IMR-90 (cell line): ENCODE measurements at regions not wholly inside any gene's neighbourhood (a gene's known extent, or its start where the extent isn't known, plus 50 kb on each side); places are given as distances from the start of the nearest gene placed in this dataset.

Experiments
- ATAC-seq: fragments of 200-7000 bp; cut with Tn5 transposase; 2 replicates; pipeline ENCODE4 v1.9.1; 2020; ENCODE audit warnings: low read depth, mild to moderate bottlenecking, moderate library complexity
- BruUV-seq: library from RNA; stranded (reverse); fragments of 400-500 nt; replicated peaks from 2 replicates; lab custom pipeline; 2021; lab: Mats Ljungman, UMichigan
- CTCF ChIA-PET: fragments of 300-600 bp; formaldehyde crosslinking; extraction: SDS; loops from one replicate; lab custom pipeline; 2021; ENCODE audit warnings: antibody characterized with exemption; lab: Yijun Ruan, JAX
- POLR2A ChIA-PET: fragments of 300-600 bp; sonication (Branson Sonifier 250); formaldehyde crosslinking; loops from one replicate; lab custom pipeline; 2022; ENCODE audit warnings: antibody characterized with exemption; ENCODE audit not compliant: unreplicated experiment; lab: Charles Lee
- DNase-seq: peaks from one replicate; pipeline ENCODE4 v3.0.0; 2013
- H2AFZ ChIP-seq: replicated peaks from 2 replicates; pipeline ENCODE3; 2013; ENCODE audit warnings: low read length, mild to moderate bottlenecking; ENCODE audit not compliant: poor library complexity
- H2AK5ac ChIP-seq: 2 replicates; pipeline ENCODE4 v1.6.1; 2013; ENCODE audit warnings: low read depth, low read length, inconsistent platforms
- H2AK9ac ChIP-seq: replicated peaks from 2 replicates; pipeline ENCODE3; 2013; ENCODE audit warnings: mild to moderate bottlenecking, low read depth, low read length, moderate library complexity; ENCODE audit not compliant: poor library complexity
- H2BK120ac ChIP-seq: 2 replicates; pipeline ENCODE4 v1.6.1; 2013; ENCODE audit warnings: low read depth, low read length, inconsistent platforms
- H2BK15ac ChIP-seq: 3 replicates; pipeline ENCODE4 v1.6.1; 2013; ENCODE audit warnings: low read depth, low read length, inconsistent platforms
- H2BK20ac ChIP-seq: 2 replicates; pipeline ENCODE4 v1.6.1; 2013; ENCODE audit warnings: low read depth, mild to moderate bottlenecking, inconsistent platforms, low read length, moderate library complexity
- H2BK5ac ChIP-seq: 2 replicates; pipeline ENCODE4 v1.6.1; 2013; ENCODE audit warnings: mild to moderate bottlenecking, low read depth, low read length, inconsistent platforms; ENCODE audit not compliant: poor library complexity, severe bottlenecking
- H3K14ac ChIP-seq: replicated peaks from 2 replicates; pipeline ENCODE4 v1.6.1; 2013; ENCODE audit warnings: low read depth, low read length, inconsistent platforms
- H3K18ac ChIP-seq: 2 replicates; pipeline ENCODE4 v1.6.1; 2013; ENCODE audit warnings: low read depth, low read length, control low read depth
- H3K23ac ChIP-seq: 2 replicates; pipeline ENCODE4 v1.6.1; 2013; ENCODE audit warnings: low read depth, low read length, inconsistent platforms
- H3K27ac ChIP-seq: 2 replicates; pipeline ENCODE4 v1.5.1; 2013; ENCODE audit warnings: mild to moderate bottlenecking, control low read depth, low read length; ENCODE audit not compliant: insufficient read depth
- H3K27me3 ChIP-seq: 2 replicates; pipeline ENCODE4 v1.6.1; 2013; ENCODE audit warnings: low read length; ENCODE audit not compliant: control insufficient read depth, insufficient read depth
- H3K36me3 ChIP-seq: 2 replicates; pipeline ENCODE4 v1.6.1; 2013; ENCODE audit warnings: low read length, mixed read lengths; ENCODE audit not compliant: control insufficient read depth, insufficient read depth
- H3K4ac ChIP-seq: 2 replicates; pipeline ENCODE4 v1.6.1; 2013; ENCODE audit warnings: low read depth, low read length, inconsistent platforms
- H3K4me1 ChIP-seq: 2 replicates; pipeline ENCODE4 v1.6.1; 2013; ENCODE audit warnings: low read length, mixed read lengths; ENCODE audit not compliant: control insufficient read depth, insufficient read depth
- H3K4me2 ChIP-seq: 2 replicates; pipeline ENCODE4 v1.6.1; 2013; ENCODE audit warnings: low read depth, mild to moderate bottlenecking, control low read depth, low read length, moderate library complexity
- H3K4me3 ChIP-seq: 2 replicates; pipeline ENCODE4 v1.5.1; 2013; ENCODE audit warnings: low read depth, mild to moderate bottlenecking, control low read depth, low read length, moderate library complexity; ENCODE audit not compliant: insufficient read depth
- H3K56ac ChIP-seq: 2 replicates; pipeline ENCODE4 v1.6.1; 2013; ENCODE audit warnings: low read length, inconsistent platforms; ENCODE audit not compliant: insufficient read depth; ENCODE audit errors: extremely low read depth
- H3K79me1 ChIP-seq, 2 experiments: 2 replicates each; pipeline ENCODE4 v1.6.1; 2013; ENCODE audit warnings: low read length in 2 of 2, inconsistent platforms in 1 of 2, low read depth in 1 of 2
- H3K9ac ChIP-seq: 2 replicates; pipeline ENCODE4 v1.6.1; 2013; ENCODE audit warnings: low read depth, low read length, control low read depth
- H3K9me1 ChIP-seq: 2 replicates; pipeline ENCODE4 v1.6.1; 2013; ENCODE audit warnings: low read length, inconsistent platforms; ENCODE audit not compliant: insufficient read depth
- H3K9me3 ChIP-seq: 2 replicates; pipeline ENCODE4 v1.6.1; 2013; ENCODE audit warnings: low read length; ENCODE audit not compliant: control insufficient read depth, insufficient read depth
- H4K20me1 ChIP-seq: 2 replicates; pipeline ENCODE4 v1.6.1; 2013; ENCODE audit warnings: low read length, inconsistent platforms; ENCODE audit not compliant: insufficient read depth
- H4K5ac ChIP-seq: 2 replicates; pipeline ENCODE4 v1.6.1; 2013; ENCODE audit warnings: mild to moderate bottlenecking, low read depth, low read length, control low read depth
- H4K8ac ChIP-seq, 2 experiments: 2 replicates each; pipeline ENCODE4 v1.6.1; 2013; ENCODE audit warnings: low read depth in 2 of 2, low read length in 2 of 2, control low read depth in 1 of 2, inconsistent platforms in 1 of 2
- H4K91ac ChIP-seq: 2 replicates; pipeline ENCODE4 v1.6.1; 2013; ENCODE audit warnings: low read depth, low read length, inconsistent platforms; ENCODE audit not compliant: insufficient read depth
- BHLHE40 ChIP-seq: fragments of 150-350 bp; IDR thresholded peaks from 2 replicates; pipeline ENCODE4 v1.6.1; 2016; ENCODE audit warnings: mild to moderate bottlenecking, low read depth, low read length
- ELK1 ChIP-seq: fragments of 150-350 bp; IDR thresholded peaks from 2 replicates; pipeline ENCODE4 v1.6.1; 2016; ENCODE audit warnings: low read depth, mild to moderate bottlenecking, low read length, moderate library complexity, borderline replicate concordance
- WGBS, 2 experiments: methylation state at CpG; one replicate each; pipeline versions ENCODE4 v1.1.5 to v1.1.7; 2013; ENCODE audit warnings: missing lambda C conversion rate in 2 of 2; ENCODE audit not compliant: insufficient read length in 1 of 2; ENCODE audit errors: extremely low coverage in 2 of 2; 5-methylcytosine and 5-hydroxymethylcytosine counted together
- dilution Hi-C: fragments of 300-500 bp; cut with HindIII; formaldehyde crosslinking; loops from one replicate; pipeline ENCODE4 v1.14.3; 2018; ENCODE audit warnings: low sequenced_read_pairs; ENCODE audit not compliant: unreplicated experiment
- in situ Hi-C: fragments of 300-500 bp; cut with MboI; formaldehyde crosslinking; loops from 3 replicates; pipeline ENCODE4 v1.14.3; 2019; ENCODE audit warnings: low sequenced_read_pairs, inconsistent platforms, mixed read lengths
- intact Hi-C: fragments of 100-400 bp; cut with micrococcal nuclease; formaldehyde crosslinking; loops from 2 replicates; pipeline ENCODE4 v1.10.0; 2022
- TF ChIP-seq, protein P1 (sequence below): fragments of 150-350 bp; IDR thresholded peaks from 2 replicates; pipeline ENCODE4 v1.6.1; 2017; ENCODE audit warnings: mild to moderate bottlenecking, antibody characterized with exemption, low read length, low read depth

- dilution Hi-C loops = no loop called here
These were observed 610.7 kb downstream of the CBLN4 start for GRCh38 chr20:55394592-55394991.

More at GRCh38 chr20:55394592-55394991, 610.7 kb downstream of the CBLN4 start:
- Histone ChIP-seq H2BK120ac (no peak overlapping the region), H4K5ac (no peak overlapping the region), H3K14ac (no peak overlapping the region), H2BK5ac (no peak overlapping the region), H2AFZ (no peak overlapping the region), H3K79me1 (no peaks in the 10 kb centered on the region), H2AK9ac (no peak overlapping the region), H3K9me3 (peaks cover 10% of the 10 kb centered on the region; the same call in 1 of the 2 replicates), H3K4me3 (no peak overlapping the region), H3K27me3 (no peaks in the 10 kb centered on the region), H3K36me3 (no peaks in the 10 kb centered on the region), H3K27ac (no peak overlapping the region), H4K20me1 (no peaks in the 10 kb centered on the region), H3K4ac (no peak overlapping the region), H3K18ac (no peak overlapping the region), H3K4me1 (no peaks in the 10 kb centered on the region), H2BK20ac (no peak overlapping the region), H3K4me2 (no peak overlapping the region), H2AK5ac (no peak overlapping the region), H3K23ac (no peak overlapping the region), H3K9me1 (no peaks in the 10 kb centered on the region), H2BK15ac (no peak overlapping the region), H4K8ac (no peak overlapping the region), H3K9ac (no peak overlapping the region), H4K91ac (no peak overlapping the region), H3K56ac (no peak overlapping the region)
- ATAC-seq (no peak), DNase-seq (no peak)
- no CpG with 5 or more reads among the region's 2 CpGs for WGBS, 2 experiments
- no peak for TF ChIP-seq ELK1
- TF ChIP-seq, protein P1, sequence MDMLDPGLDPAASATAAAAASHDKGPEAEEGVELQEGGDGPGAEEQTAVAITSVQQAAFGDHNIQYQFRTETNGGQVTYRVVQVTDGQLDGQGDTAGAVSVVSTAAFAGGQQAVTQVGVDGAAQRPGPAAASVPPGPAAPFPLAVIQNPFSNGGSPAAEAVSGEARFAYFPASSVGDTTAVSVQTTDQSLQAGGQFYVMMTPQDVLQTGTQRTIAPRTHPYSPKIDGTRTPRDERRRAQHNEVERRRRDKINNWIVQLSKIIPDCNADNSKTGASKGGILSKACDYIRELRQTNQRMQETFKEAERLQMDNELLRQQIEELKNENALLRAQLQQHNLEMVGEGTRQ = no peak
- TF ChIP-seq BHLHE40 = no peak
- ChIA-PET POLR2A (no interaction called here), CTCF (no interaction called here)
- in situ Hi-C loops (no loop called here), intact Hi-C loops (no loop called here)
- no TSS peak for BruUV-seq
